Nephron (organoid): ENCODE measurements at regions not wholly inside any gene's neighbourhood (a gene's known extent, or its start where the extent isn't known, plus 50 kb on each side); places are given as distances from the start of the nearest gene placed in this dataset.

Experiments used
- H3K27ac Mint-ChIP-seq, 3 experiments: 2 replicates each; pipeline ENCODE4 v1.8.0; 2020; ENCODE audit warnings: mixed read lengths in 3 of 3, mild to moderate bottlenecking in 2 of 3, moderate library complexity in 1 of 3
- H3K27me3 Mint-ChIP-seq: 2 replicates; pipeline ENCODE4 v1.8.0; 2021; ENCODE audit warnings: low read depth, mild to moderate bottlenecking, moderate library complexity, mixed read lengths
- H3K36me3 Mint-ChIP-seq: 2 replicates; pipeline ENCODE4 v1.8.0; 2020; ENCODE audit warnings: low read depth, mixed read lengths
- H3K4me1 Mint-ChIP-seq: 2 replicates; pipeline ENCODE4 v1.8.0; 2020; ENCODE audit warnings: mixed read lengths
- H3K4me3 Mint-ChIP-seq, 3 experiments: 2 replicates each; pipeline ENCODE4 v1.8.0; 2020; ENCODE audit warnings: mild to moderate bottlenecking in 3 of 3, mixed read lengths in 3 of 3, moderate library complexity in 2 of 3
- H3K9me3 Mint-ChIP-seq: 2 replicates; pipeline ENCODE4 v1.8.0; 2020; ENCODE audit warnings: mixed read lengths
- TF ChIP-seq, protein P1 (sequence below), 3 experiments: fragments of 200-600 bp; sonication (generic); IDR thresholded peaks; one replicate each; pipeline ENCODE4 v1.5.0; 2021; ENCODE audit warnings: antibody characterized with exemption in 3 of 3; ENCODE audit not compliant: unreplicated experiment in 3 of 3

DNA sequence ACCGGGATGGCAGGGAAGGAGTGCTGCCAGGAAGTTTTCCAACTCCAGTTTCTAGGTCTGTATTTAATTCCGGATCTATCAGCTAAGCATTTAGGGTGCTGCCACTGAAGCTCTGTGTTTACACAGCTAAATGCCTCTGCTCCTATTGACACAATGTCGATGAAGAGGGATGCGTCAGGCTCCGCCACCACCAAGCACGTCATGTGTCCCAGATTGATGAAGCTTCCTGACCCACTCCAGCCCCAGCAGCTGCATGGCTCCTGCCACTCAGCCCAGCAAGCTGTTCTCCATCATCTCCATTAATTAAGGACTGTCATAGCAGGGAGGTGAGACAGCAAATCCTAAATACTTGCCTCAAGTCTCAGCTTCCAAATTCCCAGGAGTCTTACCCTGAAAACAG lies 435.2 kb upstream of the ZNF507 start:
- H3K27ac Mint-ChIP-seq: peak overlapping the region; percentile 29 to 77 (median 61)
- H3K4me3 Mint-ChIP-seq: no peak overlapping the region
- TF ChIP-seq, protein P1, sequence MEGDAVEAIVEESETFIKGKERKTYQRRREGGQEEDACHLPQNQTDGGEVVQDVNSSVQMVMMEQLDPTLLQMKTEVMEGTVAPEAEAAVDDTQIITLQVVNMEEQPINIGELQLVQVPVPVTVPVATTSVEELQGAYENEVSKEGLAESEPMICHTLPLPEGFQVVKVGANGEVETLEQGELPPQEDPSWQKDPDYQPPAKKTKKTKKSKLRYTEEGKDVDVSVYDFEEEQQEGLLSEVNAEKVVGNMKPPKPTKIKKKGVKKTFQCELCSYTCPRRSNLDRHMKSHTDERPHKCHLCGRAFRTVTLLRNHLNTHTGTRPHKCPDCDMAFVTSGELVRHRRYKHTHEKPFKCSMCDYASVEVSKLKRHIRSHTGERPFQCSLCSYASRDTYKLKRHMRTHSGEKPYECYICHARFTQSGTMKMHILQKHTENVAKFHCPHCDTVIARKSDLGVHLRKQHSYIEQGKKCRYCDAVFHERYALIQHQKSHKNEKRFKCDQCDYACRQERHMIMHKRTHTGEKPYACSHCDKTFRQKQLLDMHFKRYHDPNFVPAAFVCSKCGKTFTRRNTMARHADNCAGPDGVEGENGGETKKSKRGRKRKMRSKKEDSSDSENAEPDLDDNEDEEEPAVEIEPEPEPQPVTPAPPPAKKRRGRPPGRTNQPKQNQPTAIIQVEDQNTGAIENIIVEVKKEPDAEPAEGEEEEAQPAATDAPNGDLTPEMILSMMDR (IDR thresholded peaks at IDR 0.05; ENCODE audit: unreplicated experiment in 3 of 3): no peak
- no peaks in the 10 kb centered on the region for H3K27me3 Mint-ChIP-seq
- H3K36me3 Mint-ChIP-seq: no peaks in the 10 kb centered on the region
- H3K9me3 Mint-ChIP-seq: no peaks in the 10 kb centered on the region
- peaks cover 40% of the 10 kb centered on the region for H3K4me1 Mint-ChIP-seq

DNA sequence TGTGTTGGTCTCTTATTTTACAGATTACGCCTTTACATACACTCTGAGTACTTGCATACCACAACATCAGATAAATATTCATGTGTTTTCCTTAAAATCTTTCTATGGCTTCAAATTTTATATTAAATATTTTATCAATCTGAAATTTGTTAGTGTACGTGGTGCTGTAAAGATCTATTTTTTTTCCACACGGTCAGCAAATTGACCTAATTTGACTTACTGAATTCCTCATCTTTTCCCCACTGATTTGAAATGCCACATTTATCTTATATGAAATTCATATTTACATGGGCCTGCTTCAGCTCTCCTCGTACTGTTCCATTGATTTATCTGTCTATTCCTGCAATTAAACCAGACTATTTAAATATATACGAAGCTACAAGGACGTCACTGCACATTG lies 433.8 kb upstream of the ZNF507 start:
- H3K4me3 Mint-ChIP-seq: no peak overlapping the region
- TF ChIP-seq, protein P1 (IDR thresholded peaks at IDR 0.05; ENCODE audit: unreplicated experiment in 3 of 3): no peak
- no peaks in the 10 kb centered on the region for H3K27me3 Mint-ChIP-seq
- H3K4me1 Mint-ChIP-seq: peaks cover 30% of the 10 kb centered on the region
- H3K27ac Mint-ChIP-seq: peak overlapping the region in 1 of 3 experiments; percentile 70
- H3K36me3 Mint-ChIP-seq: no peaks in the 10 kb centered on the region
- no peaks in the 10 kb centered on the region for H3K9me3 Mint-ChIP-seq

DNA sequence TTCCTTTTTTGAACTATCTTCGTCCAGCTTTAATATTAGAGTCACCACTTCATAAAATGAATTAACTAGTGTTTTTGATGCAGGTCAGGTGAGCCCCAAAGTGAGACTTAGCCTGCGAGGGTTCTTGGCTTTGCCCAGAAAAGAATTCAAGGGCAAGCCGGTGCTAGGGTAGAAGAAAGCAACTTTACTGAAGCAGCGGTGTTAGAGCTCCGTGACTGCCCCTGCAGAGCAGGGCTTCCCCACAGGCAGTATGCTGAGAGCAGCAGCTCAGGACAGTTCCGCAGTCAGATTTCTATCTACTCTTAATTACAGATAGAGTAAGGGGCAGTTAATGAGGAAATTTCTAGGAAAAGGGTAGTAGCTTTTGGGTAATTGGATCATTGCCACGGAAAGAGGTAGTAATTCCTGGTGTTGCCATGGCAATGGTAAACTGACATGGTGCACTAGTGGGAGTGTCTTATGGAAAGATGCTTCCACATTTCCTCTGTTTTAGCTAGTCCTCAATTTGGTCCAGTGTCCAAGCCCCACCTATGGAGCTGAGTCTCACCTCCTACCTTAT lies 432.2 kb upstream of the ZNF507 start:
- TF ChIP-seq, protein P1 (IDR thresholded peaks at IDR 0.05; ENCODE audit: unreplicated experiment in 3 of 3): no peak
- Mint-ChIP-seq H3K9me3 (no peaks in the 10 kb centered on the region), H3K27me3 (no peaks in the 10 kb centered on the region), H3K36me3 (no peaks in the 10 kb centered on the region), H3K4me1 (peaks cover 27% of the 10 kb centered on the region), H3K27ac (no peak overlapping the region), H3K4me3 (no peak overlapping the region)

DNA sequence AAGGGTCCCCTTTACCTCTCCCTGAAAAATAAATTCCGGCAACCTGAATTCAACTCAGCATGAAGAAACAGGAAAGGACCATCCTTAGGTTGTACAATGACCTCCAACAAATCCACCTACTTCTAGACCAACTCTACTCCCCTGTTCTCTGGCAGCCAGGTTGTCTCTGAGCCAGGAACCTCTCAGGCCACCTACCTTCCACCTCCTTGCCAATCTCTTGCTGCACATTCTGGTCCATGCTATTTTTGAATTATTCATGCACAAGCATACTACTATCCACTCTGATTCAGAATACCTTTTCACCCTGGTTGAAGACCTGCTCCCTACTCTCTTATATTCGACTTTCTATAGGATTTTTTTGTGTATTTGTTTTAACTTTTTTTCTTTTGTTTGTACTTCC lies 415.0 kb upstream of the ZNF507 start:
- Mint-ChIP-seq H3K27ac (no peak overlapping the region), H3K36me3 (no peaks in the 10 kb centered on the region), H3K4me3 (no peak overlapping the region), H3K27me3 (no peaks in the 10 kb centered on the region), H3K4me1 (no peaks in the 10 kb centered on the region), H3K9me3 (peaks cover 19% of the 10 kb centered on the region)
- TF ChIP-seq, protein P1 (IDR thresholded peaks at IDR 0.05; ENCODE audit: unreplicated experiment in 3 of 3): no peak

DNA sequence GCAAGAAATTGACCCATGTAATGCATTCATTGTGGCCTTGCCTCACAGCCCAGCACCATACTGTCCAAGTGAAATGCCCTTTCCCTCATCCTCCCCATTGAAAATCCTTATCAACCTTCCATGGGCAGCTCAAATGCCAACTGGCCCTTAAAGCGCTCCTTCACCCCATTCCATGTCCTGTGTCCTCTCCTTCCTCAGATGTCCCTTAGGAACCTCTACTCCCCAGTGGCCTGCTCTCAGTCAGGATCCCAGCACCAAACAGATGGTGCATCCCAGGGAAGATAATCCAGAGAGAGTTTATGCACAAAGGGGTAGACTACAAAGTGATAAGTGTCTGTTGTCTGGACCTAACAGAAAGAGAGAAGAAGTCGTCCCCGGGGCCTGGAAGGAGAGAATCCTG lies 407.4 kb upstream of the ZNF507 start:
- TF ChIP-seq, protein P1 (IDR thresholded peaks at IDR 0.05; ENCODE audit: unreplicated experiment in 3 of 3): no peak
- H3K27me3 Mint-ChIP-seq: peaks cover under 1% of the 10 kb centered on the region
- H3K4me1 Mint-ChIP-seq: peaks cover 2% of the 10 kb centered on the region
- no peaks in the 10 kb centered on the region for H3K36me3 Mint-ChIP-seq
- no peak overlapping the region for H3K27ac Mint-ChIP-seq
- no peak overlapping the region for H3K4me3 Mint-ChIP-seq
- peaks cover 3% of the 10 kb centered on the region for H3K9me3 Mint-ChIP-seq

DNA sequence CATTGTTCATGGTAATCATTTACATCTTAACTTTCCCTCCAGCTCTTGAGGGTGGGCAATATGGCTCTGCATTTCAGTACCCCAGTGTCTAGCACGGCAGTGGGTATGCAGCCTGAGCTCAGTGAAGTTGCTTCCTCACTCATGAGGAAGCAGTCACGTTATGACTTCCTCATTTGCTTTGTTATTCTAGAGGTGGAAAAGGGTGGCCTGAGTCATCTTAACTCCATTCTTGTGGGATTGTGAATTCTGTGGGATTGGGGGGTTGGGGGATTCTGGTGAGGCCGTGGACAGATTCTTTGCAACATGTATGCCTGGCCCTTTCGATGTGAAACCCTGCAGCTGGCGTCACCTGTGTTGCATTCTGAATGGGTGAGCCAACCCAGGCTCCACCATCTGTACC lies 406.7 kb upstream of the ZNF507 start:
- Mint-ChIP-seq H3K9me3 (peaks cover 3% of the 10 kb centered on the region), H3K27me3 (peaks cover 6% of the 10 kb centered on the region), H3K4me3 (no peak overlapping the region)

More for the DNA sequence above, 406.7 kb upstream of the ZNF507 start:
- TF ChIP-seq, protein P1 (IDR thresholded peaks at IDR 0.05; ENCODE audit: unreplicated experiment in 3 of 3): no peak
- no peaks in the 10 kb centered on the region for H3K36me3 Mint-ChIP-seq
- H3K4me1 Mint-ChIP-seq: peaks cover 9% of the 10 kb centered on the region
- no peak overlapping the region for H3K27ac Mint-ChIP-seq
